22Rv1 (cell line): ENCODE measurements at regions not wholly inside any gene's neighbourhood (a gene's known extent, or its start where the extent isn't known, plus 50 kb on each side); places are given as distances from the start of the nearest gene placed in this dataset.

Experiments
- H3K27ac ChIP-seq: fragments of 450-650 bp; 2 replicates; pipeline ENCODE4 v1.5.1; 2017
- ZFX ChIP-seq: fragments of 450-650 bp; IDR thresholded peaks from 2 replicates; pipeline ENCODE4 v1.6.1; 2017; ENCODE audit warnings: antibody characterized with exemption, borderline replicate concordance
- TF ChIP-seq, protein P1 (sequence below): fragments of 450-650 bp; IDR thresholded peaks from 2 replicates; pipeline ENCODE4 v1.5.1; 2017; ENCODE audit warnings: mild to moderate bottlenecking

DNA sequence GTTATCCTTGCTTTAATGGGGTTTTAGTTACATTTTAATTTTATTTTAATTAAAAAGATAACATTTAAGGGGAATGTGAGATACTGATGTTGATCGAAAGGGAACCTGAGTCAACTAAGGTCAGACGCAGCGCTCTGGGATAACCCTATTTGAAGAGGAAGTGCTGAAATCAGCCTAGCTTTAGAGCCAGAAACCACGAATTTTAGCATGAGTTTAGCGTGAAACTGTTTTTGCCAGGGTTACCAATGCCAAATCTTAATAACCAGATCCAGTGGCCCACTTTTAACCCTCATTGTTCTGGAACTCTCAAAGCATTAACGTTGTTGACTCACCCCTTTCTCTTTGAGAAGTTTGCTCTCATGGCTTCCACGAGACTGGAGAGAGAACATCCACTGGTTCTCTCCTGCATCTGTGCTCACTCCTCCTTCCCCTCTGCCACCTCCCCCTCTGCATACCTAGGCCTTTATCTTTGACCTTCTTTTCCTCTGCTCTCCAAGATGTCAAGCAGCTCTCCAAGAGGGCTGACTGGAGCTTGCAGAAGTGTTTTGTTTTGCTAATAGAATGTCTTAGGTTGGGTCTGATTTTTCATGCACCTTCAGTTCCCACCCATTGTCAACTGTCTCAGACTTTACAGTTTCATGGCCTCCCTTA, 198.3 kb upstream of the CELF2 start:
- TF ChIP-seq, protein P1, sequence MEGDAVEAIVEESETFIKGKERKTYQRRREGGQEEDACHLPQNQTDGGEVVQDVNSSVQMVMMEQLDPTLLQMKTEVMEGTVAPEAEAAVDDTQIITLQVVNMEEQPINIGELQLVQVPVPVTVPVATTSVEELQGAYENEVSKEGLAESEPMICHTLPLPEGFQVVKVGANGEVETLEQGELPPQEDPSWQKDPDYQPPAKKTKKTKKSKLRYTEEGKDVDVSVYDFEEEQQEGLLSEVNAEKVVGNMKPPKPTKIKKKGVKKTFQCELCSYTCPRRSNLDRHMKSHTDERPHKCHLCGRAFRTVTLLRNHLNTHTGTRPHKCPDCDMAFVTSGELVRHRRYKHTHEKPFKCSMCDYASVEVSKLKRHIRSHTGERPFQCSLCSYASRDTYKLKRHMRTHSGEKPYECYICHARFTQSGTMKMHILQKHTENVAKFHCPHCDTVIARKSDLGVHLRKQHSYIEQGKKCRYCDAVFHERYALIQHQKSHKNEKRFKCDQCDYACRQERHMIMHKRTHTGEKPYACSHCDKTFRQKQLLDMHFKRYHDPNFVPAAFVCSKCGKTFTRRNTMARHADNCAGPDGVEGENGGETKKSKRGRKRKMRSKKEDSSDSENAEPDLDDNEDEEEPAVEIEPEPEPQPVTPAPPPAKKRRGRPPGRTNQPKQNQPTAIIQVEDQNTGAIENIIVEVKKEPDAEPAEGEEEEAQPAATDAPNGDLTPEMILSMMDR, result no peak
- no peak overlapping the region for H3K27ac ChIP-seq

DNA sequence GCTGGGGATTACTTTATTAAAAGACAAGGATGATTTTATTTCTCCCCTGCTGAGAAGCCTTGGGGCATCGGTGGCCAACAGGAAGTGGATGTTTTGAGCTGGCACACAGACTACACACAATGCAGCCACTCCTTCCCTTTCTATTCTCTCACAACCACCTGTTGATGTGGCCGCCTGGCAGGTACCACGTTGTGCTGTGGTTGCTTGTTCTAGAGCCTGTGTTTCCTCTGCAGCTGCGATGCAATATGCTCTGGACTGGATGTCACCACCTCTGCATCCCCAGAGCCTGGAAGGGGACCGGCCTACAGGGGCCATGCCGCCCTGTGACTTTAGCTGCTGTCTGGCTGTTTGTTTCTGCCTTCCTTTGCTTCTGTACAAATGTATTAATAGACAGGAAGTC, 195.7 kb upstream of the CELF2 start:
- H3K27ac ChIP-seq, result no peak overlapping the region
- no peak for TF ChIP-seq ZFX
- TF ChIP-seq, protein P1, result no peak

DNA sequence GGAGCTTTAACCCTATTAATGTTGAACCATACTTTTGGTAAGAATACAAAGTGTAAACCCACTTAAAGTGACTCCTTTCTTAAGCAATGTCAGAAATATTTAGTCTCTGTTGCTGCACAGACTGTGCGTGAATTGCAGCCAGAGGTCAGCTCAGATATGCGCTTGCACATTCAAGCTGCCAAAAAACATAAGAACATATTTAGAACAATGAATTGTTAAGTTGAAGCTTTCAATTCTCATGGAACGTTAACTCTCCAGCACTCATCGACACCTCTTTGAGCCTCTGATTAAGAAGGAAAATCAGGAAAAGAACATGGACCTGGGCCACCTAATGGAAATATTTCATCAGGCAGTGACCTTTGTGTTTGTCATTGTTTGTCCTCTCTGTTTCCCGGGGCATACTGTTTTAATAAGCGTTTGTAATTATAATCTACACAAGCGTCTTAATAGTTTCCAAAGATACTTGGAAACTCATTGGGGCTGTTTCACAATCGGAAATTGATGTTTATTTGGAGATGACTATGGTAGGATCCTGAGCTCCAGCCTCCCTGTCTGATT, 193.0 kb upstream of the CELF2 start:
- no peak for TF ChIP-seq ZFX
- TF ChIP-seq, protein P1, result no peak
- H3K27ac ChIP-seq, result no peak overlapping the region

DNA sequence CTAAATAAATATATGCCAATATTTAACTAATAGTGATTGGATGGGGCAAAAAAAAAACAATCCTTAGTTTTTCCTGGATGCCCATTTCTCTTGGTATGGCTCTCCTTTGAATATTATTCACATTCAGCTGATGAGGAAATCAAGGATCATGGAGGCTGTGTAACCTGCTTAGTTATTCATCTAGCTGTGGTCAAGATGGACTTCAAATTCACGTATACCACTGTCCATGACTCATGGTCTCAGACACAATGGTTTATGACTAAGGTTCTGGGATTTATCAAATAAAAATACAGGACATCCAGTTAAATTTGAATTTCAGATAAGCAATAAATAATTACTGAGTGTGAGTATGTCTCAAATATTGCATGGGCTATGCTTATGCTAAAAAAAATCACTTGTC, 191.5 kb upstream of the CELF2 start:
- H3K27ac ChIP-seq, result no peak overlapping the region
- TF ChIP-seq, protein P1, result no peak
- TF ChIP-seq ZFX, result no peak

DNA sequence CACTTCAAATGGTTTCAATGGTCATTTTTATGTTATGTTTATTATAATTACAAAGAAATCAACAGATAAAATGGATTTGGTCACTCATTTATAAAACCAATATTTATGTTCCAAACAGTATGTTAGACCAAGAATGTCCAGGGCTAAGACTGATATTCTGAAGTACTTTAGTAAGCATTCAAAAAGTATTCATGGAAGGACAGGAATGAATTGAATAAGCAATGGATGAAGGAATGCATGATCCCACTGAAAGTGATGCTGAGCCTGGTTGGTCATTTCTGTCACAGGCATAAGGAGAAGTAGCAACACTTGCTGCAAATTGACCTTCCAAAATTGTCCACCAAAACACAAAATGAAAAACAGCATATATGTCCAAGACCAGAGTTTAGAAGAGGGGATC, 189.0 kb upstream of the CELF2 start:
- TF ChIP-seq ZFX, result no peak
- TF ChIP-seq, protein P1, result no peak
- no peak overlapping the region for H3K27ac ChIP-seq

DNA sequence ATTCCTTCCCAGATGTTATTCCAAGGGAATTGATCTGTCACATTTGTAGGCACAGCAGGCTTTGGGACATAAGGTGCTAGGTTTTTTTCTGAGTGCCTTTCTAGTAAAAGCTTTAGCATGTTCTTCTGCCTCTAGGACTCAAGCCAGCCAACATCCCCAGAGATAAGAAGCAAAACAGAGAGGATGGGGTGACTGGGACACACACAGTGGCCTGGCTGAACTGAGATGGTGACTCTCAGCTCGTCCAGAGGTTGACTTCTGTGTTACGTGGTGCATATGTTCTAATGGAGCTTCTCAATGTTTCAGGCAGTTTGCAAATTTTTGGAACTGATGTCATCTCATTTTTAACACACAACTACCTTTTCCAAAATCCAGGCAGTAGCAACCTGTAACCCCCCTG, 188.1 kb upstream of the CELF2 start:
- no peak overlapping the region for H3K27ac ChIP-seq
- TF ChIP-seq ZFX, result no peak
- TF ChIP-seq, protein P1, result no peak

DNA sequence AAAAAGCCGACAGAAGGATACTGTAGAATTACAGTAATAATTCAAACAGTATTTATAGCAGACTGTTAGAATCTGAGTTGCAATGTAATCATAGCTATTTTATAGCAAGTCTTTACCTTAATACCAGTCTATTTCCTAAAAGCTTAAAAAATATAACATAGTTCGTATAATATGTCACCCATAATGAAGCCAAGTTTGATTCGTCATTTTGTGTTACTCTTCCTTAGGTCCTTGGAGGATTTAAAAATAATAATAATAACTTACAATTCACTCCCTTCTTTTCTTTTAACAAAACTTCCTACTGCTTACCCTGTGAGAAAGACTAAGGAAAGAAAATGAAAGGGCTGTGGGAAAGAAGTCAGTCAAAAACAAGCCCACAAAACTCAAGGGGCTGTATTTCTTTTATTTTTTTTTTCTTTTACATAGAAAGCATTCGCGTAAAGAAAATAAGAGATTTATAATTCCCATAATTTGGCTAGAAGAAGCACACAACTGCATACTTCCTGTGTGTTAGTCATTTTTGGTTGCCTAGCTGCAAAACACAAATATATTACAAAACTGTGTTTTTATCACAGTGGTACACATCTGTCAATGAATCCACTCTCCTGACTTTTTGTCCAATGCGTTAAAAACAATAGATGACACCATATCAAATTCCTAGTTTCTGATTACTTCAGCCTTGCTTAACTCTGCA, 187.2 kb upstream of the CELF2 start:
- H3K27ac ChIP-seq, result no peak overlapping the region
- TF ChIP-seq, protein P1, result no peak
- TF ChIP-seq ZFX, result no peak
